H1 (cell line): ENCODE measurements at regions not wholly inside any gene's neighbourhood (a gene's known extent, or its start where the extent isn't known, plus 50 kb on each side); places are given as distances from the start of the nearest gene placed in this dataset.

Experiments used
- CTCF ChIA-PET: fragments of 300-600 bp; sonication (Branson Sonifier 250); formaldehyde crosslinking; loops from one replicate; lab custom pipeline; 2021; ENCODE audit not compliant: partially characterized antibody; lab: Charles Lee
- POLR2A ChIA-PET: fragments of 300-600 bp; sonication (Branson Sonifier 250); formaldehyde crosslinking; loops from one replicate; lab custom pipeline; 2021; ENCODE audit warnings: inconsistent platforms; ENCODE audit not compliant: partially characterized antibody; lab: Charles Lee
- DNase-seq, 2 experiments: peaks; one replicate each; pipeline versions ENCODE4 v3.0.0 to v3.0.0-alpha.2; 2010 to 2022; ENCODE audit warnings: low spot score in 2 of 2, low read depth in 1 of 2, mixed read lengths in 1 of 2
- FAIRE-seq: peaks from 2 replicates; lab custom pipeline; 2011; peaks lifted over from hg19 to GRCh38; lab: Jason Lieb, UNC
- H2AFZ ChIP-seq: 2 replicates; pipeline ENCODE4 v1.8.1; 2012; ENCODE audit warnings: low read length, inconsistent platforms
- H2AK5ac ChIP-seq: 2 replicates; pipeline ENCODE4 v1.6.1; 2013; ENCODE audit warnings: low read depth, low read length
- H2BK120ac ChIP-seq: replicated peaks from 2 replicates; pipeline ENCODE3; 2013; ENCODE audit warnings: low read depth, low read length, inconsistent platforms
- H2BK12ac ChIP-seq: 2 replicates; pipeline ENCODE4 v1.6.1; 2013; ENCODE audit warnings: low read depth, low read length
- H2BK15ac ChIP-seq: 2 replicates; pipeline ENCODE4 v1.6.1; 2013; ENCODE audit warnings: low read length
- H2BK20ac ChIP-seq: 2 replicates; pipeline ENCODE4 v1.6.1; 2013; ENCODE audit warnings: low read length
- H2BK5ac ChIP-seq: 2 replicates; pipeline ENCODE4 v1.6.1; 2013; ENCODE audit warnings: low read depth, low read length
- H3K14ac ChIP-seq: 2 replicates; pipeline ENCODE4 v1.6.1; 2013; ENCODE audit warnings: inconsistent platforms; ENCODE audit not compliant: insufficient read length
- H3K18ac ChIP-seq: 2 replicates; pipeline ENCODE4 v1.6.1; 2013; ENCODE audit warnings: low read length; ENCODE audit errors: extremely low read depth
- H3K23ac ChIP-seq: 2 replicates; pipeline ENCODE4 v1.6.1; 2013; ENCODE audit warnings: inconsistent platforms; ENCODE audit not compliant: insufficient read length
- H3K23me2 ChIP-seq: 2 replicates; pipeline ENCODE4 v1.6.1; 2013; ENCODE audit warnings: low read depth, low read length
- H3K27ac ChIP-seq: 2 replicates; pipeline ENCODE4 v1.6.1; 2011; ENCODE audit warnings: low read depth, low read length, inconsistent platforms
- H3K27me3 ChIP-seq, 4 experiments: replicated peaks in 1 of 4; 1 replicate in 1 of 4; 2 replicates in 3 of 4; pipeline versions ENCODE4 v1.6.1 to v1.8.1; 2011 to 2013; ENCODE audit warnings: low read length in 3 of 4, mild to moderate bottlenecking in 3 of 4, inconsistent platforms in 2 of 4, mixed read lengths in 2 of 4, moderate library complexity in 1 of 4; ENCODE audit not compliant: control insufficient read depth in 3 of 4, insufficient read depth in 3 of 4; ENCODE audit errors: extremely low read depth in 1 of 4
- H3K36me3 ChIP-seq, 4 experiments: 2 replicates each; pipeline versions ENCODE4 v1.6.1 to v1.8.1; 2011 to 2013; ENCODE audit warnings: mild to moderate bottlenecking in 4 of 4, low read length in 3 of 4, moderate library complexity in 2 of 4, control low read depth in 1 of 4, inconsistent platforms in 1 of 4; ENCODE audit not compliant: insufficient read depth in 4 of 4, control insufficient read depth in 2 of 4
- H3K4ac ChIP-seq: replicated peaks from 2 replicates; pipeline ENCODE3; 2013; ENCODE audit warnings: low read length, low read depth, mixed read lengths, inconsistent platforms; ENCODE audit not compliant: insufficient read length
- H3K4me1 ChIP-seq, 4 experiments: replicated peaks in 1 of 4; 1 replicate in 1 of 4; 2 replicates in 3 of 4; pipeline versions ENCODE4 v1.6.1 to v1.8.1; 2011 to 2013; ENCODE audit warnings: low read length in 3 of 4, inconsistent platforms in 2 of 4, mixed read lengths in 1 of 4; ENCODE audit not compliant: insufficient read depth in 4 of 4, control insufficient read depth in 3 of 4
- H3K4me2 ChIP-seq, 2 experiments: 2 replicates each; pipeline versions ENCODE4 v1.6.1 to v1.8.1; 2011 to 2013; ENCODE audit warnings: low read depth in 2 of 2, low read length in 2 of 2, control low read depth in 1 of 2, inconsistent platforms in 1 of 2, mild to moderate bottlenecking in 1 of 2; ENCODE audit not compliant: insufficient read depth in 1 of 2
- H3K4me3 ChIP-seq, 4 experiments: fragments of 200-600, 300-600 bp in 1 of 4; sonication (generic), shearing (Covaris generic), sonication (Bioruptor Twin) in 1 of 4; 2 replicates each; pipeline versions ENCODE4 v1.5.1 to v1.8.1; 2011 to 2016; ENCODE audit warnings: low read length in 4 of 4, low read depth in 3 of 4, control low read depth in 2 of 4, inconsistent platforms in 2 of 4, mild to moderate bottlenecking in 2 of 4, mixed read lengths in 1 of 4, moderate library complexity in 1 of 4; ENCODE audit not compliant: insufficient read depth in 2 of 4; ENCODE audit errors: extremely low read depth in 1 of 4
- H3K56ac ChIP-seq: replicated peaks from 2 replicates; pipeline ENCODE3; 2013; ENCODE audit warnings: low read depth, mild to moderate bottlenecking, mixed read lengths, low read length, inconsistent platforms; ENCODE audit not compliant: insufficient read length
- H3K79me1 ChIP-seq: 2 replicates; pipeline ENCODE4 v1.6.1; 2013; ENCODE audit warnings: low read depth, low read length, control low read depth
- H3K79me2 ChIP-seq, 2 experiments: 2 replicates each; pipeline versions ENCODE4 v1.6.1 to v1.8.1; 2012 to 2013; ENCODE audit warnings: low read length in 2 of 2, mild to moderate bottlenecking in 2 of 2, inconsistent platforms in 1 of 2; ENCODE audit not compliant: insufficient read depth in 2 of 2, control insufficient read depth in 1 of 2
- H3K9ac ChIP-seq, 4 experiments: replicated peaks in 1 of 4; 1 replicate in 1 of 4; 2 replicates in 3 of 4; pipeline versions ENCODE4 v1.6.1 to v1.8.1; 2011 to 2013; ENCODE audit warnings: low read depth in 3 of 4, low read length in 3 of 4, control low read depth in 2 of 4, mild to moderate bottlenecking in 2 of 4, moderate library complexity in 2 of 4, inconsistent platforms in 1 of 4; ENCODE audit errors: extremely low read depth in 1 of 4
- H3K9me3 ChIP-seq, 2 experiments: 2 replicates each; pipeline versions ENCODE4 v1.6.1 to v1.8.1; 2012 to 2013; ENCODE audit warnings: mild to moderate bottlenecking in 2 of 2, moderate library complexity in 2 of 2, control low read depth in 1 of 2, inconsistent platforms in 1 of 2, low read depth in 1 of 2, low read length in 1 of 2, mixed read lengths in 1 of 2; ENCODE audit not compliant: insufficient read depth in 2 of 2
- H4K20me1 ChIP-seq, 2 experiments: replicated peaks in 1 of 2; 2 replicates each; pipeline versions ENCODE3 to v1.8.1; 2011 to 2013; ENCODE audit warnings: inconsistent platforms in 2 of 2, low read length in 2 of 2, mild to moderate bottlenecking in 1 of 2; ENCODE audit not compliant: insufficient read depth in 2 of 2, control insufficient read depth in 1 of 2
- H4K5ac ChIP-seq: 2 replicates; pipeline ENCODE4 v1.6.1; 2013; ENCODE audit warnings: low read length, low read depth, mixed read lengths, inconsistent platforms; ENCODE audit not compliant: insufficient read length
- H4K8ac ChIP-seq: 2 replicates; pipeline ENCODE4 v1.8.0; 2013; ENCODE audit warnings: mild to moderate bottlenecking, moderate library complexity, low read length, inconsistent platforms; ENCODE audit not compliant: insufficient read depth; ENCODE audit errors: extremely low read depth
- H4K91ac ChIP-seq: replicated peaks from 2 replicates; pipeline ENCODE3; 2013; ENCODE audit warnings: low read length, mixed read lengths, inconsistent platforms; ENCODE audit not compliant: insufficient read length
- CTBP2 ChIP-seq: IDR thresholded peaks from 2 replicates; pipeline ENCODE4 v1.7.0; 2011; ENCODE audit warnings: borderline replicate concordance, mild to moderate bottlenecking, moderate library complexity, mixed read lengths, low read length; ENCODE audit not compliant: insufficient read depth, insufficient read length
- POU5F1 ChIP-seq: IDR thresholded peaks from 2 replicates; pipeline ENCODE4 v1.6.1; 2011; ENCODE audit warnings: low read depth, mild to moderate bottlenecking, low read length, moderate library complexity
- WGBS, 2 experiments: shearing (Covaris generic) in 1 of 2; methylation state at CpG; one replicate each; pipeline versions ENCODE4 v1.1.6 to v1.1.7; 2013 to 2015; ENCODE audit warnings: low lambda C conversion rate in 2 of 2, mixed read lengths in 2 of 2, inconsistent platforms in 1 of 2, low coverage in 1 of 2, missing lambda C conversion rate in 1 of 2; ENCODE audit not compliant: insufficient replicate concordance in 2 of 2, insufficient coverage in 1 of 2, insufficient read length in 1 of 2; ENCODE audit errors: extremely low coverage in 1 of 2, missing lambda C conversion rate in 1 of 2; 5-methylcytosine and 5-hydroxymethylcytosine counted together

GRCh38 chr4:94156826-94157225, 50.8 kb upstream of the SMARCAD1 start:
- POLR2A ChIA-PET: no interaction called here
- no peaks in the 10 kb centered on the region for H3K27me3 ChIP-seq
- H3K79me2 ChIP-seq: no peaks in the 10 kb centered on the region
- H4K8ac ChIP-seq: no peak overlapping the region
- H3K4ac ChIP-seq: no peak overlapping the region
- no peaks in the 10 kb centered on the region for H3K4me1 ChIP-seq
- no peak overlapping the region for H2BK5ac ChIP-seq
- H3K9ac ChIP-seq: no peak overlapping the region
- TF ChIP-seq CTBP2 (no peak), POU5F1 (no peak)
- TF ChIP-seq, all 59 proteins: peak for 0
- Histone ChIP-seq H3K23me2 (no peaks in the 10 kb centered on the region), H4K5ac (no peak overlapping the region), H2AK5ac (no peak overlapping the region), H2BK12ac (no peak overlapping the region), H3K27ac (no peak overlapping the region), H2BK20ac (no peak overlapping the region), H4K91ac (no peak overlapping the region), H3K56ac (no peak overlapping the region), H3K18ac (no peak overlapping the region), H3K4me3 (no peak overlapping the region), H3K23ac (no peak overlapping the region), H2AFZ (no peak overlapping the region), H2BK120ac (no peak overlapping the region), H2BK15ac (no peak overlapping the region), H3K9me3 (peaks cover 0 to 3% of the 10 kb centered on the region in 2 experiments; a peak in 2 of 4 replicates), H4K20me1 (no peaks in the 10 kb centered on the region), H3K14ac (no peak overlapping the region), H3K79me1 (no peaks in the 10 kb centered on the region), H3K36me3 (no peaks in the 10 kb centered on the region), H3K4me2 (no peak overlapping the region)
- FAIRE-seq: no peak
- CTCF ChIA-PET: interaction anchor here (0.6 kb wide), 1 partner anchor 1429 kb away, joined by 3 read pairs; no protein-coding TSS in a partner anchor
- 82% methylated on average over 4 of the region's 5 CpGs; no CpG with 5 or more reads in 1 of the 2 experiments for WGBS, 2 experiments
- DNase-seq: no peak
